H9 (cell line): ENCODE measurements at regions not wholly inside any gene's neighbourhood (a gene's known extent, or its start where the extent isn't known, plus 50 kb on each side); places are given as distances from the start of the nearest gene placed in this dataset.

Source experiments
- DNase-seq: peaks from one replicate; pipeline ENCODE4 v3.0.0-alpha.2; 2017
- H2AFZ ChIP-seq: one replicate; pipeline ENCODE4 v1.6.1; 2013; ENCODE audit warnings: mild to moderate bottlenecking, low read length, control low read depth, moderate library complexity
- H2AK5ac ChIP-seq: 2 replicates; pipeline ENCODE4 v1.6.1; 2013; ENCODE audit warnings: low read length, control low read depth, mixed read lengths; ENCODE audit not compliant: insufficient read length
- H2BK120ac ChIP-seq: one replicate; pipeline ENCODE4 v1.6.1; 2013; ENCODE audit warnings: low read depth, mild to moderate bottlenecking, low read length, control low read depth, inconsistent platforms; ENCODE audit not compliant: poor library complexity, severe bottlenecking
- H2BK12ac ChIP-seq: 2 replicates; pipeline ENCODE4 v1.6.1; 2013; ENCODE audit warnings: low read length, control low read depth, mixed read lengths, low read depth; ENCODE audit not compliant: insufficient read length
- H2BK15ac ChIP-seq: 2 replicates; pipeline ENCODE4 v1.6.1; 2013; ENCODE audit warnings: low read depth, low read length, control low read depth
- H2BK20ac ChIP-seq: one replicate; pipeline ENCODE4 v1.6.1; 2013; ENCODE audit warnings: low read depth, mild to moderate bottlenecking, low read length, control low read depth, inconsistent platforms; ENCODE audit not compliant: poor library complexity, severe bottlenecking
- H2BK5ac ChIP-seq: 2 replicates; pipeline ENCODE4 v1.6.1; 2013; ENCODE audit warnings: low read length, control low read depth, mixed read lengths; ENCODE audit not compliant: insufficient read length
- H3K14ac ChIP-seq: 2 replicates; pipeline ENCODE4 v1.6.1; 2013; ENCODE audit warnings: low read length, control low read depth; ENCODE audit not compliant: insufficient read depth
- H3K18ac ChIP-seq: 2 replicates; pipeline ENCODE4 v1.6.1; 2013; ENCODE audit warnings: low read depth, mild to moderate bottlenecking, mixed read lengths, low read length, control low read depth; ENCODE audit not compliant: insufficient read length
- H3K23ac ChIP-seq: 2 replicates; pipeline ENCODE4 v1.6.1; 2013; ENCODE audit warnings: low read length, control low read depth, mixed read lengths, low read depth; ENCODE audit not compliant: insufficient read length
- H3K23me2 ChIP-seq: 2 replicates; pipeline ENCODE4 v1.6.1; 2013; ENCODE audit warnings: low read depth, mild to moderate bottlenecking, mixed read lengths, low read length, control low read depth; ENCODE audit not compliant: insufficient read length, poor library complexity, severe bottlenecking
- H3K27ac ChIP-seq: 2 replicates; pipeline ENCODE4 v1.5.1; 2013; ENCODE audit warnings: low read length, control low read depth, mixed read lengths, low read depth; ENCODE audit not compliant: insufficient read length
- H3K27me3 ChIP-seq: 2 replicates; pipeline ENCODE4 v1.6.1; 2013; ENCODE audit warnings: low read length, control low read depth, inconsistent platforms; ENCODE audit not compliant: insufficient read depth
- H3K4ac ChIP-seq: 2 replicates; pipeline ENCODE4 v1.6.1; 2013; ENCODE audit warnings: low read depth, mild to moderate bottlenecking, control low read depth, inconsistent platforms, low read length, moderate library complexity
- H3K4me1 ChIP-seq: 2 replicates; pipeline ENCODE4 v1.6.1; 2013; ENCODE audit warnings: low read length, control low read depth, inconsistent platforms; ENCODE audit not compliant: insufficient read depth
- H3K4me2 ChIP-seq: 2 replicates; pipeline ENCODE4 v1.6.1; 2013; ENCODE audit warnings: low read length, control low read depth, mixed read lengths; ENCODE audit not compliant: insufficient read length, insufficient read depth
- H3K56ac ChIP-seq: 2 replicates; pipeline ENCODE4 v1.6.1; 2013; ENCODE audit warnings: low read depth, mild to moderate bottlenecking, mixed read lengths, low read length, control low read depth; ENCODE audit not compliant: insufficient read length
- H3K79me1 ChIP-seq: 2 replicates; pipeline ENCODE4 v1.6.1; 2013; ENCODE audit warnings: low read depth, mild to moderate bottlenecking, moderate library complexity, low read length, control low read depth, inconsistent platforms; ENCODE audit not compliant: insufficient read depth, poor library complexity, severe bottlenecking
- H3K79me2 ChIP-seq: 2 replicates; pipeline ENCODE4 v1.6.1; 2013; ENCODE audit warnings: low read length, control low read depth, inconsistent platforms; ENCODE audit not compliant: insufficient read depth
- H3K9ac ChIP-seq: 2 replicates; pipeline ENCODE4 v1.6.1; 2013; ENCODE audit warnings: low read length, control low read depth, mixed read lengths; ENCODE audit not compliant: insufficient read length; ENCODE audit errors: extremely low read depth
- H3K9me3 ChIP-seq: one replicate; pipeline ENCODE4 v1.6.1; 2013; ENCODE audit warnings: low read depth, low read length, inconsistent platforms; ENCODE audit not compliant: control insufficient read depth
- H3T11ph ChIP-seq: one replicate; pipeline ENCODE4 v1.6.1; 2013; ENCODE audit warnings: mild to moderate bottlenecking, low read length, control low read depth, inconsistent platforms
- H4K20me1 ChIP-seq: one replicate; pipeline ENCODE4 v1.6.1; 2013; ENCODE audit not compliant: control insufficient read depth, insufficient read length, insufficient read depth
- H4K5ac ChIP-seq: 2 replicates; pipeline ENCODE4 v1.6.1; 2013; ENCODE audit warnings: low read depth, mild to moderate bottlenecking, mixed read lengths, low read length, control low read depth; ENCODE audit not compliant: insufficient read length
- H4K8ac ChIP-seq: replicated peaks from 2 replicates; pipeline ENCODE4 v1.6.1; 2013; ENCODE audit warnings: low read length, control low read depth, mixed read lengths, low read depth; ENCODE audit not compliant: insufficient read length
- H4K91ac ChIP-seq: 2 replicates; pipeline ENCODE4 v1.6.1; 2013; ENCODE audit warnings: low read depth, mild to moderate bottlenecking, moderate library complexity, mixed read lengths, low read length, control low read depth; ENCODE audit not compliant: insufficient read length
- H3K27ac Mint-ChIP-seq, 3 experiments: 2 replicates in 2 of 3; 3 replicates in 1 of 3; pipeline ENCODE4 v1.8.0; 2020 to 2021; ENCODE audit warnings: mixed read lengths in 3 of 3, mild to moderate bottlenecking in 1 of 3, moderate library complexity in 1 of 3
- H3K27me3 Mint-ChIP-seq: 2 replicates; pipeline ENCODE4 v1.8.0; 2021; ENCODE audit warnings: low read depth, mild to moderate bottlenecking, moderate library complexity, mixed read lengths
- H3K36me3 Mint-ChIP-seq, 3 experiments: 2 replicates in 2 of 3; 3 replicates in 1 of 3; pipeline ENCODE4 v1.8.0; 2020 to 2021; ENCODE audit warnings: low read depth in 3 of 3, mixed read lengths in 3 of 3; ENCODE audit not compliant: insufficient read depth in 1 of 3
- H3K4me1 Mint-ChIP-seq, 2 experiments: 2 replicates each; pipeline ENCODE4 v1.8.0; 2020; ENCODE audit warnings: mixed read lengths in 2 of 2
- H3K4me3 Mint-ChIP-seq, 2 experiments: 2 replicates in 1 of 2; 3 replicates in 1 of 2; pipeline ENCODE4 v1.8.0; 2020 to 2021; ENCODE audit warnings: mild to moderate bottlenecking in 2 of 2, mixed read lengths in 2 of 2, moderate library complexity in 1 of 2
- H3K9me3 Mint-ChIP-seq, 2 experiments: 2 replicates in 1 of 2; 3 replicates in 1 of 2; pipeline ENCODE4 v1.8.0; 2020; ENCODE audit warnings: mild to moderate bottlenecking in 2 of 2, mixed read lengths in 2 of 2, moderate library complexity in 1 of 2
- WGBS: extraction: QIAGEN DNeasy Blood & Tissue Kit; methylation state at CpG from one replicate; pipeline ENCODE4 v1.1.7; 2013; ENCODE audit warnings: missing lambda C conversion rate, low lambda C conversion rate, mixed read lengths; ENCODE audit not compliant: insufficient read length; ENCODE audit errors: extremely low coverage; 5-methylcytosine and 5-hydroxymethylcytosine counted together
- TF ChIP-seq, protein P1 (sequence below): fragments of 200-600 bp; sonication (generic); conservative IDR thresholded peaks from 3 replicates; pipeline ENCODE4 v1.8.0; 2021; ENCODE audit warnings: antibody characterized with exemption, mild to moderate bottlenecking

- Histone ChIP-seq H3K4ac (no peak overlapping the region), H3K23me2 (no peaks in the 10 kb centered on the region), H2AFZ (no peak overlapping the region), H4K8ac (no peak overlapping the region), H3K56ac (no peak overlapping the region), H4K5ac (no peak overlapping the region), H3K27ac (no peak overlapping the region), H3K9me3 (no peaks in the 10 kb centered on the region), H2AK5ac (no peak overlapping the region), H3K14ac (no peak overlapping the region), H2BK5ac (no peak overlapping the region), H3K4me2 (no peak overlapping the region), H4K91ac (no peak overlapping the region), H3K23ac (no peak overlapping the region), H3T11ph (no peak overlapping the region), H3K9ac (no peak overlapping the region), H3K27me3 (no peaks in the 10 kb centered on the region), H2BK12ac (no peak overlapping the region), H3K18ac (no peak overlapping the region), H2BK15ac (no peak overlapping the region), H3K4me1 (no peaks in the 10 kb centered on the region), H4K20me1 (no peaks in the 10 kb centered on the region), H3K79me1 (no peaks in the 10 kb centered on the region), H2BK20ac (no peak overlapping the region), H2BK120ac (no peak overlapping the region), H3K79me2 (no peaks in the 10 kb centered on the region)
- Mint-ChIP-seq H3K4me3 (no peak overlapping the region), H3K4me1 (peaks cover 0 to 4% of the 10 kb centered on the region in 2 experiments; a peak in 1 of 4 replicates), H3K9me3 (peaks cover 11 to 16% of the 10 kb centered on the region in 2 experiments; a peak in 4 of 5 replicates), H3K36me3 (peaks cover 2 to 16% (median 6%) of the 10 kb centered on the region in 3 experiments; a peak in 6 of 7 replicates), H3K27ac (no peak overlapping the region), H3K27me3 (no peaks in the 10 kb centered on the region)
- TF ChIP-seq, protein P1, sequence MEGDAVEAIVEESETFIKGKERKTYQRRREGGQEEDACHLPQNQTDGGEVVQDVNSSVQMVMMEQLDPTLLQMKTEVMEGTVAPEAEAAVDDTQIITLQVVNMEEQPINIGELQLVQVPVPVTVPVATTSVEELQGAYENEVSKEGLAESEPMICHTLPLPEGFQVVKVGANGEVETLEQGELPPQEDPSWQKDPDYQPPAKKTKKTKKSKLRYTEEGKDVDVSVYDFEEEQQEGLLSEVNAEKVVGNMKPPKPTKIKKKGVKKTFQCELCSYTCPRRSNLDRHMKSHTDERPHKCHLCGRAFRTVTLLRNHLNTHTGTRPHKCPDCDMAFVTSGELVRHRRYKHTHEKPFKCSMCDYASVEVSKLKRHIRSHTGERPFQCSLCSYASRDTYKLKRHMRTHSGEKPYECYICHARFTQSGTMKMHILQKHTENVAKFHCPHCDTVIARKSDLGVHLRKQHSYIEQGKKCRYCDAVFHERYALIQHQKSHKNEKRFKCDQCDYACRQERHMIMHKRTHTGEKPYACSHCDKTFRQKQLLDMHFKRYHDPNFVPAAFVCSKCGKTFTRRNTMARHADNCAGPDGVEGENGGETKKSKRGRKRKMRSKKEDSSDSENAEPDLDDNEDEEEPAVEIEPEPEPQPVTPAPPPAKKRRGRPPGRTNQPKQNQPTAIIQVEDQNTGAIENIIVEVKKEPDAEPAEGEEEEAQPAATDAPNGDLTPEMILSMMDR = no peak
- WGBS = no CpG with 5 or more reads among the region's 7 CpGs
- DNase-seq = no peak
Measured at GRCh38 chr3:178291574-178292370, 244.5 kb upstream of the KCNMB2 start.
